NCI-H2227 (cell line): ENCODE measurements at regions not wholly inside any gene's neighbourhood (a gene's known extent, or its start where the extent isn't known, plus 50 kb on each side); places are given as distances from the start of the nearest gene placed in this dataset.

Source experiments
- DNase-seq: peaks from one replicate; lab custom pipeline; 2025; ENCODE audit not compliant: unreplicated experiment; lab: John Stamatoyannopoulos, UW

- no peak for DNase-seq
Observed at GRCh38 chr2:18096836-18097405, 218.5 kb downstream of the KCNS3 start.

DNA sequence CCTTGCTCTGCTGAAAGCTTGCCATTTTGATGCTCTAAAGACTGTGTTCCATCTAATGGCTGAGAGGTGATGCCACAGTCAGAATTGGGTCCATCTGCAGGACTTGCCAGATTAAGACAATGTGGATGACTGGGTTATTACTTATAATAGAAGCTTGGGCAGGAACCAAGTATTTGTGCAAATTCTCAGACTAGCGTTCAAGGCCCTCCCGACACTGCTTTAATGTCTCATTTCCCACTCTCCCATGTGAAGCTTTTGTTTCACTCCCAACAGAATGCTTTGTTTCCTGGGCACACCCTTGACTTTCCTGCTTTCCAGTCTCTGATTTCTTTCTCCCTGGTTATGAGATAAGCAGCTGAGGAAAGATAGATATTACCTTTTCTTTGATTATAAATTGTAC lies 215.8 kb downstream of the KCNS3 start:
- no peak for DNase-seq

DNA sequence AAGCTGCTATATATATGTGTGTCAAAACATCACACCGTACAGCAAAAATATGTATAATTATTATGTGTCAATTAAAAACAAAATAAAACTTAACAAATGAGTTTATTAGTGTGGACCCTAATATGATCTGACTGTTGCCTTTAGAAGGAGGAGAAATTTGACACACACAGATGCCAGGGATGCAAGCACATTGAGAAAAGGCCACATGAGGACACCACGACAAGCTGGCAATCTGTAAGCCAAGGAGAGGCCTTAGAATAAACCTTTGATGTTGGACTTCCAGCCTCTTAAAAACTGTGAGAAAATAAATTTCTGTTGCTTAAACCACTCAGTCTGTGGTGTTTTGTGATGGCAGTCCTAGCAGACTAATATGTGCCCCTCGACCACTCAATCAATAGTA lies 214.7 kb downstream of the KCNS3 start:
- DNase-seq: no peak

DNA sequence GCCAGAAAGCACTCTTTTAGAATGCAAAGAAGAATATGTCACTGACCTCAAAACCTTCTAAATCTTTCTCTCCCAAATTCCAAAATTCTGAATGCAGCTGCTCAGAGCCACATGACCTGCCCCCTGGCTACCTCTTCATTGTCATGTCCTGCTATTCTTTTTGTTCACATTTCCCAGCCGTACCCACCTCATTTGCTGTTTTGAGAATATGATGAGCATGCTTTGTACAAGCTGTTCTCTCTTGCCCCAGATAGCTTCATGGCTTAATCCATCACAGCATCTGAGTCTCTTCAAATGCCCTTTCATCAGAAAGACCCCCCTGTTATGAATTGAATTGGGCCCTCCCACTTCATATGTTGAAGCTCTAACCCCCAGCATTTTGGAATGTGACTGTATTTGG lies 214.3 kb downstream of the KCNS3 start:
- DNase-seq: no peak

- DNase-seq: no peak
Observed at GRCh38 chr2:18085593-18085992, 207.1 kb downstream of the KCNS3 start.

DNA sequence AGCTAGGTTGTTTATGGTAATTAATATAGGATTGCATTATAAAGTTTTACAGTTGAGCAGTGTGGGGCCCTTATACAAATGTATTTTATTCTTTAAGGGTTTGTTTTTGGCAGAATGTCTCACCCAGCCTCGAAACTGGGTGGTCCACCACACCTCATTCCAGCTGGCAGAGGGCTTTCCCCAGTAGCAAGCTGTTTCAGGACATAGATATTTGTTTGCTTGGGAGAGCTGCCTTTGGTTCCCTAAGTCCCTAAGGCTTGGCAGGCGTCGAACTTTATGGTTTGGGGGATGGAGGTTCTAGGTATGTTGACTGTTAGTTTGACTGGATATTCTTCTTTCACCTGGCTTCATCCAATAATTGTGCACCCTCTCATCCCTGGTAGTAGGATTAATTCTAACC lies 205.9 kb downstream of the KCNS3 start:
- no peak for DNase-seq

GRCh38 chr2:18083806-18084205 lies 205.3 kb downstream of the KCNS3 start:
- DNase-seq: no peak

- no peak for DNase-seq
Observed at GRCh38 chr2:18078216-18078615, 199.7 kb downstream of the KCNS3 start.

GRCh38 chr2:18077704-18078103 lies 199.2 kb downstream of the KCNS3 start:
- DNase-seq: no peak

GRCh38 chr2:18077231-18077630 lies 198.8 kb downstream of the KCNS3 start:
- DNase-seq: no peak

- DNase-seq: no peak
Observed at GRCh38 chr2:18074476-18074875, 196.0 kb downstream of the KCNS3 start.

DNA sequence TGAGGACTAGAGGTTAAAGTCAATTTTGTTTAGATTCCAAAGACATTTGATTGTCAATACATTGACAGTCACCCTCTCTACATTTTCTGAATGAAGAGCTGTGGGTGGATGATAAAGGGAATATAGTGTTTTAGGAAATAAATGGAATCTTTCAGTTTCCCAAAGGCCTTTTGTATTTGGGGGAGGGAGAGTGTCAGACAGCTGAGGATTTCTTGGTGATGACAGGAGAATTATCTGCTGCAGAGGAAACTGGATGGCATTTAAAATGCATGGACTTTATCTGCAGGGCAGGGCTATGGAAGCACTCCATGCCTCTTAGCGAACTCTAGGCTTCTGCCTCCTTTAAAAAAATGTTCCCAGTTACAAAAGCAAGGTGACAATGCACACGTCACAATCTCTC lies 195.1 kb downstream of the KCNS3 start:
- DNase-seq: no peak

GRCh38 chr2:18067588-18068384 lies 189.3 kb downstream of the KCNS3 start:
- DNase-seq: peak; percentile 5

GRCh38 chr2:18066894-18067293 lies 188.4 kb downstream of the KCNS3 start:
- DNase-seq: no peak

- DNase-seq: no peak
Observed at GRCh38 chr2:18066066-18066465, 187.6 kb downstream of the KCNS3 start.

GRCh38 chr2:18065249-18065648 lies 186.8 kb downstream of the KCNS3 start:
- DNase-seq: no peak

DNA sequence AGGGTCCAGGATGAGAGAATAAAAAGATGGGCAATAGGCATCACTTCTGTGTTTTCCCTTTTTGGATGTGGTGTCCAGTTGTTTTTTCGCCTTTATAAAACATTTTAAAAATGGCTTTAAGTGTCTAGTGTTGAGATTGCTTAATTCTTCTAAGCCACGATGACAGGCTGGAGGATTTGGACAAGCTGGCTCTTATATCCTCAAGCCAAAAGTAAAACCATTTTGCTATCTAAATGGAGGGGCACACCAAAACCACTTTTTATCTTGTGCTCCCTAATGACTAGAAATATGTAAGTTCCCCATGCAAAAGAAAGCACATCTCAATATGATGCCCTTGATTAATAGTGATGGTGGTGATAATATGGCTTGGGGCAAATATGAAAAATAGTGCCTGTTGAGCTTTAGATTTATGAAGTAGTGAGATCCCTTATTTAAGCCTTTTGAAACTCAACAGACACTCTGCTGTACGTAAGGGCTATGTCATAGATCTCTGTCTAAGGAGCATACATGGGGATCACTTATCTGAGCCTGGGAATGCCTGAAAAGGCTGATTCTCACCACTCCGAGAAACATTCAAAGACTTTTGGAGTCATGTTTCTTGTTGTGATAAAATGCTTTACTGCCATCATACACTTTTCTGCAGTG lies 185.5 kb downstream of the KCNS3 start:
- no peak for DNase-seq

DNA sequence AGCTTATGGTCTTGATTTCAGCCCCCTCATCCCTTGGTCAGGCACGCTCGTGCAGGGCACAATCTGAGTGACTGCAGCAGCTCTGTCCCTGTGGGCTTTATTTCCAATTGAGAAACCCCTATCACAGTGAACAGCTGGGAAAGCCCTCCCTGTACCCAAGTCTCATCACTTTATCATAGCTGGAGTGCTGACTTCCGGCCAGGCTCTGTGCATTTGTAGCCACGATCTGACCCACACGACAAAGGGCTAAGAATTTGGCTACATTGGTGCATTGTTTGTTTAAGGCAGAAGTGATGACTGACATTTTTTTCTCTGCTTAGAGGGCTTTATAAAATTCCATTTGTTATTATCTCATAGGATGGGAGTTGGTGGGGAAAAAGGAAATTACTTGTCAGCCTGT lies 184.4 kb downstream of the KCNS3 start:
- no peak for DNase-seq

GRCh38 chr2:18061717-18062116 lies 183.2 kb downstream of the KCNS3 start:
- no peak for DNase-seq

DNA sequence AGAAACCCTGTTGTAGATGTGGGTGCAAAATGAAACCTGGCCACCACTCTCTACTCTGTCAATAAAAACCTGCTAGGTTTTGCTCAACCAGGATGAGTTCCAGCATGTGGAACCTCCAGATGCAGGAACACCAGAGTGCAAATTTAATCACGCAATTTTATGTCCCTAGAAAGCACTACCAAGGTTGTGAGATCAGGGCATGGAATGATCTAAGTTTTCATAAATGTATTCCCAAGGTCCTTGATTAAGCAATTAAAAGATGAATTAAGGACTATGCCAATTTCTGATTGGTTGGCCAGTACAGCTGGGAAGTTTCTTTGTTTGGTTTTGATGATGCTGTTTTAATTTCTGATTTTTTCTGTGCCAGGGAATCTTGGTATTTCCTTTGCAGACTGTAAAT lies 179.2 kb downstream of the KCNS3 start:
- DNase-seq: no peak

DNA sequence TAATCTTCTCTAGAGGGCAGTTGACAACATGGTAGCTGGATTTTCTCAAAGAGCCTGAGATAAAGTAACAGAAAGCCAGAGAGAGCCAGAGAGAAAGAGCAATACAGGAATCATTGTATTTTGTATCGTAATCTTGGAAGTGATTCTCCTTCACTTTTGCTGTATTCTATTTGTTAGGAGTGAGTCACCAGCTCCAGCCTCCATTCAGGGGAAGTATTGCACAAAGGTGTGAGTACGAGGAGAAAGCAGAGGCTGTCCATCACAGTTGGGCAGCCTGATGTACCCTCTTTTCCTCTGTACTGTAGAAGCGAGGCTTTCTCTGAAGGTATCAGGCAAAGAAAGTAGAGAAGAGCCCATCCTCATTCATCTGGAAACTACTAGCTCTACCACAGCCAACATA lies 176.8 kb downstream of the KCNS3 start:
- no peak for DNase-seq

DNA sequence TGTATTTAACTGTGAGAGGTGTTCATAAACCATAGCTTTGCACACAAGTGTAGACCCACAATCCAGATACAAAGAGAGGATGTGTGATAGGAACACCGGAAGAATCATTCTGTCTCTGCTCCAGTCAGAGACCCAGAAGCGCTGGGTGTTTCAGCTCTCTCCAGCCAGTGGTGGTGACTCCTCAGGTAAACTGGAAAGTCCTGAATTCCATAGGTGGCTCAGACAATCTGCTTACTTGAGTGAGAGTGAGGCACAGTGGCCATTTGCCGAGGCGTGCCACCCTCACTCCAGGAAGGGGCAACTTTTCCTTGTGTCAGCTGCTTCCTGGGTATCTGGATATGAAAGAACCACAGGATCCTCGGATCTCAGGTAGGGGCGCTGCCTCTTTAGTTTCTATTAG lies 171.5 kb downstream of the KCNS3 start:
- no peak for DNase-seq
